Head of caudate nucleus (tissue), 42 donors: ENCODE measurements at regions not wholly inside any gene's neighbourhood (a gene's known extent, or its start where the extent isn't known, plus 50 kb on each side); places are given as distances from the start of the nearest gene placed in this dataset.
"Not testable (repeated sequence)": the region's sequence is repeated elsewhere in the genome, so short reads cannot be mapped to it uniquely, and the experiment has no call there.

Experiments used
- DNase-seq, 42 donors: peaks; one replicate each; pipeline versions ENCODE4 v3.0.0 to v3.0.0-alpha.2; 2020 to 2021; ENCODE audit warnings: mixed read lengths in 7 of 42
- intact Hi-C: fragments of 100-400 bp; cut with DNase I; formaldehyde crosslinking; loops from one replicate; pipeline ENCODE4 v1.15.0; 2022

DNA sequence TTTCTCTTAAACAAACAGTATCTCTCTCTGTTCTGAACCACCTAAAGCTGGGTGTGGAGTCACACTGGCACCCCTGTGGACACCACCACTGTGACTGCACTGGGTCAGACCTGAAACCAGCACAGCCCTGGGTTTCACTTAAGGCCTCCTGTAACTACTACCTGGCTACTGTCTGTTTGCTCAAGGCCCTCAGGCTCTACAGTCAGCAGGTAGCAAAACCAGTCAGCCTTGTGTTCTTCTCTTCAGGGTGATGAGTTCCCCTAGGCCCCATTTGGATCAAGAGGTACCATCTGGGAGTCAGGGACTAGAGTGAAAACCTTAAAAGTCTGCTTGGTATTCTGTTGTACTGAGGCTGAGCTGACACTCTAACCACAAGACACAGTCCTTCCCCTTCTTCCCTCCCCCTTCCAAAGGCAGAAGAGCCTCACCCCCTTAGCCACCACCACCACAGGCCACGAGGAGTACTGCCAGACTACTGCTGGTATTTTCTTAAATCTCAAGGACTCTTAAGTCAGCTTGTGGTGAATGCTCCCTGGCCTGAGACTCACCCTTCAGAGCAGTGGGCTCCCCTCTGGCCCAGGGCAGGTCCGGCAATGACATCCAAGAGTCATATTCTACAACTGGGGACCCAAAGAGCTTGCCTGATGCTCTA lies 153.2 kb upstream of the MON1B start:
- intact Hi-C loops, result no loop called here
- DNase-seq, result no peak

- intact Hi-C loops, result no loop called here
- DNase-seq, result no peak
These were observed 149.5 kb upstream of the MON1B start for GRCh38 chr16:77041468-77041867.

DNA sequence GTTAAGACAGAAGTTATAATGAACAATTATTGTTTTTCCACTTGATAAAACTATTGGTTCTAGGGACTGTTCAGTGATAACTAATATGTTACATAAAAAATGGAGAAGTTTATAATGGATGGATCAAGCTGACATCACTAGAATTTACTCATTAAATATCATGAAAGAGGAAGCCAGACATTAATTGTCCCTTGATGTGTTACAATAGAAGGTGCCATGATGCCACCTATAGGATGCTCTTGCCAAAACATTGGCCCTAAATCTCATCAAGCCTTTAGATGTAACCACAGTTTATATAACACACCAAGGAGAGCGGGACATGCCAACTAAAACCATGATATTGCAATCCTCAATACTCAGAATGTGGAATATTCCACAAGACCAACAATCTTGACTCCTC lies 147.9 kb upstream of the MON1B start:
- intact Hi-C loops, result no loop called here
- no peak for DNase-seq

- intact Hi-C loops, result no loop called here
- DNase-seq, result no peak
These were observed 144.8 kb upstream of the MON1B start for GRCh38 chr16:77046206-77046605.

DNA sequence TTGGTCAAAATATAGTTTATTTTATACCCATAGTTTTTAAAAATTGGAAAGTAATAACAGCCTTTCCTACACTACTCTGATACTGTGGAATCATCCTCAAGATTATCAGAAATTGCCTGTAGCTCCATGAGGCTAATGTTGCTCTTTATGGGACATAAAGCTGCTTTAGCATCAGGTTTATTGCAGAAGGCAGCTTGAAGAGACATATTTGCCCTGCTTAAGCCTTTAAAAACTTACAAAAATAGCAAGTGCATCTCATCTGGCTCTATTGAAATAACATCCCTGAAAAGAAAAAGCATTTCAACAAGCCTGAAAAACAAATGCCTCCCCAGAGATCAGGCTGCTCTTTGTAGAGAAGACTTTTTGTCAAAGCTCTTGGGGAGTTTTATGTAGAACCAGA lies 142.9 kb upstream of the MON1B start:
- no peak for DNase-seq
- intact Hi-C loops, result no loop called here

DNA sequence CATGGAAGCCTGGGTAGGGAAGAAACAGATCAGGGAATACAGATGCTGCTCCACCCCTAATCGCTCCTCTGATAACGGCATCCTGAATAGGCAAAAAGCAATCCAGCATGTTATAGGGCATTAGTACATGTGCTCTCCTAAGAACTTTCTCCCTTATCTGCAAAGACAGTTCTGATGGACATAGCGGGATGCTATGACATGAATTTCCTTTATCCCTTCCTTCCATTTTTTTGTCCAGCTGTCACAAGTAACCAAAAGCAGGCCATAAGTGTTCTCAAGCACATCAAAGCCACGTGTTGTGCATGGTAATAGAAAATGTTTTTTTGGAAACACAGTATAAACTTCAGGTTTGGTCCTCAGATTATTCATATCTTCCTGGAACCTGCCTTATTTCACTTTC lies 141.4 kb upstream of the MON1B start:
- intact Hi-C loops, result no loop called here

DNA sequence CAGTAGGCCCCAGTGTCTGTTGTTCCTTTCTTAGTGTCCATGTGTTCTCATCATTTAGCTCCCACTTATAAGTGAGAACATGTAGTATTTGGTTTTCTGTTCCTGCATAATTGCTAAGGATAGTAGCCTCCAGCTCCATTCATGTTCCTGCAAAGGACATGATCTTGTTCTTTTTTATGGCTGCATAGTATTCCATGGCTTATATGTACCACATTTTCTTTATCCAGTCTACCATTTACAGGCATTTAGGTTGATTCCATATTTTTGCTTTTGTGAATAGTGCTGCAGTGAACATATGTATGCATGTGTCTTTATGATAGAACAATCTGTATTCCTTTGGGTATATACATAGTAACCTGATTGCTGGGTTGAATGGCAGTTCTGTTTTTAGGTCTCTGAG lies 134.4 kb upstream of the MON1B start:
- intact Hi-C loops, DNase-seq: not testable (repeated sequence)

More for the DNA sequence above, 141.4 kb upstream of the MON1B start:
- DNase-seq, result no peak

DNA sequence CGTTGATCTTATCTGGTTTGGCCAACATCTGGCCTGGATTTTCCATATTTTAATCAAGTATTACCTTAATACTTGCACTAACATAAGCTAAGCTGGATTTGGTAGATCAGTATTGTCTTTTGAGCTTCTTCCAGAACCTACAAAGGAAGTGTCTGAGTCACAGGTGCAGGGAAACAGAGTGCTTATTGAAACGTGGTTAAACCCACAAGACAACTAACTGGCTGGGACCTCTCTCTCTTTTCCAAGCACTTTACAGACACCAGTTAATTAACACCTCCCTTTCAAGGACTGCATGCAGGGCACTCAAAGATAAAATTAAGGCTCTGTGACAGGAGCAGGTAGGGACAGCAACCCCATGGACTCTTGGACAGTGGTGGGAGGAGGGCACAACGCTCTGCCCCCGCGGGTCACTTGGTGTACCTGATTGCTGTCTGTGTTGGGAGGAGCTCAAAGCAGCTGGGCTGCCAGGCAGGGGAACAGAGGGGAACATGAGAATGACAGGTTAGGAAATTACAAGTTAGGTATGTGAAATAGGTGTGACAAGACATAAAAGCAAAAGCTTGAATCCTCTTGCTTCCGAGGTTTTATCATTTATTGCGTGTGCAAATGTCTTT lies 133.7 kb upstream of the MON1B start:
- intact Hi-C loops, result no loop called here

DNA sequence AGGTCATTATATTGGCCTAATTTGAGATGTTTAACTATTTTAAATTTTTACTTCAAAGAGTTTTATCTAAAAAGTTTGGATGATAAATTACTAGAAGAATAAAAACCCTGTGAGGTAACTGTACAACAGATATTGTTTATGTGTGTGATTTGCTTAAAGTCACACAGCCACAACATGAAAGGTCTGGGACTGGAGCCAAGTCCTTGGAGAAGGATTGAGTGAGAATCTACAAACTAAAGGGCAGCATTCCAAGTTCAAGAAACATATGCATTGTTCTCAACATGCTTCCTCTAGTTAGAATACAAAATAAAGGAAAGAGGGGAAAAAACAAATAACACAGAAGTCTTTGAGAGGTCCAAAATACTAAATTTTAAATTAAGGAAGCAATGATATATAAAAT lies 131.5 kb upstream of the MON1B start:
- intact Hi-C loops, result no loop called here
- DNase-seq, result no peak

More for the DNA sequence above, 133.7 kb upstream of the MON1B start:
- DNase-seq, result no peak

DNA sequence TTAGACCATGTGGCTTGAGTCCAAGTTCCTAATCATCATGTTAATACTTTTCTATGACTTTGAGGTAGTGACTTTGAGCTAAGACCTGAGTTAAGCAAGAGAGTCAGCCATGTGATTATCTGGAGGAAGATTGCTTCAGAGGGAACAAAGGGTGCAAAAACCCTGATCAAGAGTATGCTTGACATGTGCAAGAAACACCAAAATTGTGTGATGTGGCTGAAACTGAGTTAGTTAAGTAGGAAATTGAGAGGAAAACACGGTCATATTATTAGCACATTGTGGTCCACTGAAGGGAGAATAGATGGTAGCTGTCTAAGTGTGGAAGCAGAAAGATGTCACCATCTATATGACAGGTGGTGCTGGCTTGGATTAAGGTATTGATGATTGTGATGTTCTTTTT lies 130.4 kb upstream of the MON1B start:
- intact Hi-C loops, result no loop called here
- DNase-seq, result no peak

GRCh38 chr16:77062878-77063675 lies 127.9 kb upstream of the MON1B start:
- peak in 1 of 42 donors; percentile 5 for DNase-seq
- intact Hi-C loops, result no loop called here

DNA sequence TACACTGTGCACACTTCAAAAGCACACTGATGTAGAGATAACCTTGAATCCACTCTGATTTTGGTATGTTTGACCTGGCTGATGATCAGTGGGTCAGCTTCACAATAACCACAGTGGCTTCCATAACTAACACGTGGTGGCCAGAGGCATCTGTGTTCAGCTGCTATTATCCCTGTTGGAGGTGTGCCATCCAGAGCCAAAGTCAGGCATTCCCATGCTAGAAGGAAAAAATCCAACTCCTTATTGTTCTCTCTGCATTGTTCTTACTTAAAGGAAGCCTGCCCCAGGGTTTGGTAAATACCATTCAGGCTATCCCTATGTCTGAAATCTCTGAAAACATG lies 127.3 kb upstream of the MON1B start:
- no peak for DNase-seq
- intact Hi-C loops, result no loop called here

DNA sequence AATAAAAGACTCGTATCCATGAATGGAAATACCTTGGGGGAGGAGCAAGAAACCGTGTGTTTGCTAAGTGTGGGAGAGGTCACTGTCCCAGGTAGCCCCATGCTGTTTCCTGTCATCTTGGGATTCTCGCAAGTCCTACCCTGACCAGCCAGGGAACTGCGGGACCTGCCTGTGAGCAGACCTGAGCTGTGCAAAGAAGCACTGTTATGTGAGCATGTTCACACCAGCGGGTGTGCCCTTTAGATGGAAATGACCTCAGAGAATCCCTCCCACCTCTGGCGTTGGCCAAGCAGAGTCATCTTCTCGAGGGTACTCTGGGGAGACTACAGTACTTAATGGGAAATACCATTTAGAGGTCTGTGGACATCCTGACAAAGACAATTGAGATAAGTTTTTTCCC lies 127.0 kb upstream of the MON1B start:
- no peak for DNase-seq
- intact Hi-C loops, result no loop called here

GRCh38 chr16:77066896-77067496 lies 124.0 kb upstream of the MON1B start:
- DNase-seq, result no peak
- intact Hi-C loops, result no loop called here

- DNase-seq, result no peak
- intact Hi-C loops, result no loop called here
These were observed 123.1 kb upstream of the MON1B start for GRCh38 chr16:77067900-77068299.

DNA sequence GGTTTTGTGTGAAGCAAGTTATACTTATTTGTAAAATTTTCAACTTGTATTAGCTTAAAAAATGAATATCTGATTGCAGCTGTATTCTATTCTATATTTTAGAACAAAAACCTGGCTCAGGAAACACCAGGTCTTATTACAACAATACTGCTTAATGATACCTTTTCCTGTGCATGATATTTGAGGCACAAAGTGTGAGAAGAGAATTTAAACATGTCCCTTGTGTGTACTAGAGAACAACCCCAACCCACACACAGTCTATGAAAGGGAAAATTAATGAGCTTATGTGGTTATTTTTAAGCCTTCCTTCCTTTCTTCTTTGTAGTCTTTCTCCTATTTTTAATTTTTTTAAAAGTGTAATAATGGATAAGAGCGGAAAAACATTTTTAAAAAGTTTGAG lies 122.6 kb upstream of the MON1B start:
- intact Hi-C loops, result no loop called here
- no peak for DNase-seq

DNA sequence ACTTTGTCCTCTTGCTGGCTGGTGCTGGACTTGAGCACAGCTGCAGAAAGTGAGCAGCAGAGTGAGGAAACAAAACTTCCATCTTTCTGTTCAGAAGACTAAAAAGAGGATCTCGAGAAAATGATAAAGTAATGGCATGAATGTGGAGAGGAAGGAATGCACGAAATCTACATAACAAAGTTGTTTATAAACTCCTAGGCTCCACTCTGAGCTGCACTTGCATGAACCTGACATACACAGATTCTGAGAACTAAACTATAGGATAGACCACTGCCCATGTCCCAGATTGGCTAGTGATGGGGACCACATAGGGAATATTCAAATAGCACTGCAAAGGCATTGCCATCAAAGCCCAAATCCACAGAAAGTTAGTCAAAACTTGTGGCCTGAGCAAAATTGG lies 121.1 kb upstream of the MON1B start:
- DNase-seq, result no peak
- intact Hi-C loops, result no loop called here

DNA sequence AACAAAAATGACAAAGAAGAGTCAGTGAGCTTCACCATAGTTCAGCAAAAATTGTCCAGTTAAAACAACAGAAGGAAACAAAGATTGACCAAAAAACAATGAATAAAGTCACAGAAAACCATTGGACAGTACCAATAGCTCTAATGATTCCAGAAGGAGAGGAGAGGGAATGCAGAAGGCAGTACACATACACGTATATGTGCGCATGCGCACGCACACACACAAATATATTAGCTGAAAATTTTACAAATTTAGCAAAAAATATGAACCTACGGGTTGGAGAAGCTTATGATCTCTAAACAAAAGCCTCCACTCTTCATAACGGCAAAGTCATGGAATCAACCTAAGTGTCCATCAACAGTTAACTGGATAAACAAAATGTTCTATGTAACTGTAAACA lies 120.3 kb upstream of the MON1B start:
- no peak for DNase-seq
- intact Hi-C loops, result no loop called here

GRCh38 chr16:77076839-77077238 lies 114.2 kb upstream of the MON1B start:
- DNase-seq, result no peak
- intact Hi-C loops, result no loop called here

DNA sequence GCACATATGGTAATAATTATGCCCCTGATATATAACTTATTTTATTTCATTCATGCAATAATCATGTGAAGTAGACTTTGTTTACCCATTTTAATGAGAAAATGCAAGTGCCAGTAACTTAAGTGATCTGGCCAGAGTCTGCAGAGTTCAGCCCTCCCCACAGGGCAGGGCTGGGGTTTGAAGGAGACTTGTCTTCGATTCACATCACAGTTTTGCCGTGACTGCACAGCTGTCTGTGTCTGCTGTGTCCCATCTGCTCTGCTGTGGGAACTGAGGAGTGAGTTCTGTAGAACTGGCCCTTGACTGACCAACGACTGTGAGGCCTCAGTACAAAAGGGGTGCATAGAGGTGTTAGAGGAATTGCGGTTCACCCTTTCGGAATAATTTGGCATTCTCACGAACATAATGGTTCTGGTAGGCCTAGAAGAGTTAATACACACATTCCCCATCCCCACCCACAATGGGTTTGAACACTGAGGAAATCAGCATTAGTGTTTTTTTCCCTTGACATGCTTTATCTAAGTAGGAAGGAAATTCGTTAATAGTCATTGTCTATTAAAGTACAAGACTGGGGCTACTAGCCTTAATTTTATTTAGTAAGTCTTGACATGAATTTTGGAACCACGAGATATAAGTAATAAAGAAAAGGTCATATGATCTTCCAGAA lies 113.6 kb upstream of the MON1B start:
- DNase-seq, result no peak
- intact Hi-C loops, result no loop called here
